ENCODE measurements at regions not wholly inside any gene's neighbourhood (a gene's known extent, or its start where the extent isn't known, plus 50 kb on each side); places are given as distances from the start of the nearest gene placed in this dataset.

DNA sequence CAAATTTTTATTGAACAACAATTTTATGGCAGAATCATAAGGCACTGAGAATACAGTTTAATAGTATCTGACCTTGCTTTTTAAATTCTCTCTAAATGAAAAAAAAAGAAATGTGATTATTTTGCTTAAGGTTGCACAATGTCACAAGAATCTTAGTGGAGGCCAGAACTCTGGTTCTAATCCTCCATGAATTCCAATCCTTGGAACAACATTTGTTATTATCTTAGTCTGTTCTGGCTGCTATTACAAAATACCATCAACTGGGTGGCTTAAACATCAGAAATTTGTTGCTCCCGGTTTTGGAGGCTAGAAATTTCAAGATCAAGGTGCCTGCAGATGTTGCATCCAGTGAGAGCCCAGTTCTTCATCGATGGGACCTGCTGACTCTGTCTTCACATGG is 158.2 kb upstream of the POM121L12 start:
- Histone ChIP-seq H3K27ac (ENCODE audit: low read depth, low read length) (no peak overlapping the region), H3K9me3 (ENCODE audit: insufficient read depth, low read length) (peaks cover 7% of the 10 kb centered on the region; the same call in 1 of the 2 replicates), H4K20me1 (ENCODE audit: low read depth, low read length) (no peaks in the 10 kb centered on the region), H3K79me2 (ENCODE audit: insufficient read depth, low read length) (no peaks in the 10 kb centered on the region), H2AFZ (ENCODE audit: low read depth, low read length, severe bottlenecking) (no peak overlapping the region), H3K4me3 (ENCODE audit: insufficient read depth, low read length, poor library complexity, severe bottlenecking) (no peak overlapping the region), H3K9me2 (replicated peaks; ENCODE audit: insufficient read depth, low read length) (no peaks in the 10 kb centered on the region), H3K27me3 (ENCODE audit: low read length) (no peaks in the 10 kb centered on the region), H3K36me3 (ENCODE audit: low read length) (no peaks in the 10 kb centered on the region), H3K4me2 (ENCODE audit: low read depth, low read length, poor library complexity, severe bottlenecking) (no peak overlapping the region), H3K9ac (ENCODE audit: low read length) (no peak overlapping the region), H3F3A (ENCODE audit: insufficient read depth) (no peaks in the 10 kb centered on the region)
- TF ChIP-seq EZH2phosphoT487 (conservative IDR thresholded peaks at IDR 0.05; ENCODE audit: low read length): no peak
- TF ChIP-seq, protein P1, sequence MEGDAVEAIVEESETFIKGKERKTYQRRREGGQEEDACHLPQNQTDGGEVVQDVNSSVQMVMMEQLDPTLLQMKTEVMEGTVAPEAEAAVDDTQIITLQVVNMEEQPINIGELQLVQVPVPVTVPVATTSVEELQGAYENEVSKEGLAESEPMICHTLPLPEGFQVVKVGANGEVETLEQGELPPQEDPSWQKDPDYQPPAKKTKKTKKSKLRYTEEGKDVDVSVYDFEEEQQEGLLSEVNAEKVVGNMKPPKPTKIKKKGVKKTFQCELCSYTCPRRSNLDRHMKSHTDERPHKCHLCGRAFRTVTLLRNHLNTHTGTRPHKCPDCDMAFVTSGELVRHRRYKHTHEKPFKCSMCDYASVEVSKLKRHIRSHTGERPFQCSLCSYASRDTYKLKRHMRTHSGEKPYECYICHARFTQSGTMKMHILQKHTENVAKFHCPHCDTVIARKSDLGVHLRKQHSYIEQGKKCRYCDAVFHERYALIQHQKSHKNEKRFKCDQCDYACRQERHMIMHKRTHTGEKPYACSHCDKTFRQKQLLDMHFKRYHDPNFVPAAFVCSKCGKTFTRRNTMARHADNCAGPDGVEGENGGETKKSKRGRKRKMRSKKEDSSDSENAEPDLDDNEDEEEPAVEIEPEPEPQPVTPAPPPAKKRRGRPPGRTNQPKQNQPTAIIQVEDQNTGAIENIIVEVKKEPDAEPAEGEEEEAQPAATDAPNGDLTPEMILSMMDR (IDR thresholded peaks at IDR 0.05; ENCODE audit: insufficient read depth, low read length, poor library complexity, severe bottlenecking): no peak

DNA sequence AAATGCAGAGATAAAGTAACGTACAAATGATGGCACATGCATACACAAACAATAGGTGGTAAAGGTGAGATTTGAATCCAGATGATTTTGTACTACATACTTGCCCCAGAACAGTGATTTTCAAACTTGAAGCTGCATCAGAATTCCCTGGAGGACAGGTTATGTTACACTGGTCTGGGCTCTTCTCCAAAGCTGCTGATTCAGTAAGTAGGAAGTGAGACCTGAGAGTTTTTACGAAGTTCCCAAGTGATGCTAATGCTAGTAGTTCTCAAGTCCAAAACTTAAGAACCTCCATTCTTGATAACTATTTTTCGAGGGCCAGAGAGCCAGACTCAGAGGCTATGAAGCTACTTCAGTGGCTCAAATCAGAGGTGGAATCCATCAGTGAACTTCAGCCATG is 159.0 kb upstream of the POM121L12 start:
- no peaks in the 10 kb centered on the region for H3K36me3 ChIP-seq (ENCODE audit: low read length)
- TF ChIP-seq, protein P1 (IDR thresholded peaks at IDR 0.05; ENCODE audit: insufficient read depth, low read length, poor library complexity, severe bottlenecking): no peak
- TF ChIP-seq EZH2phosphoT487 (conservative IDR thresholded peaks at IDR 0.05; ENCODE audit: low read length): no peak
- H3K79me2 ChIP-seq (ENCODE audit: insufficient read depth, low read length): no peaks in the 10 kb centered on the region
- H3F3A ChIP-seq (ENCODE audit: insufficient read depth): no peaks in the 10 kb centered on the region
- no peaks in the 10 kb centered on the region for H3K27me3 ChIP-seq (ENCODE audit: low read length)
- H3K9me2 ChIP-seq (replicated peaks; ENCODE audit: insufficient read depth, low read length): no peaks in the 10 kb centered on the region
- no peaks in the 10 kb centered on the region for H4K20me1 ChIP-seq (ENCODE audit: low read depth, low read length)
- H3K9ac ChIP-seq (ENCODE audit: low read length): no peak overlapping the region
- peaks cover 7% of the 10 kb centered on the region; the same call in 1 of the 2 replicates for H3K9me3 ChIP-seq (ENCODE audit: insufficient read depth, low read length)
- H3K4me3 ChIP-seq (ENCODE audit: insufficient read depth, low read length, poor library complexity, severe bottlenecking): no peak overlapping the region
- no peak overlapping the region for H2AFZ ChIP-seq (ENCODE audit: low read depth, low read length, severe bottlenecking)
- no peak overlapping the region for H3K27ac ChIP-seq (ENCODE audit: low read depth, low read length)
- no peak overlapping the region for H3K4me2 ChIP-seq (ENCODE audit: low read depth, low read length, poor library complexity, severe bottlenecking)

DNA sequence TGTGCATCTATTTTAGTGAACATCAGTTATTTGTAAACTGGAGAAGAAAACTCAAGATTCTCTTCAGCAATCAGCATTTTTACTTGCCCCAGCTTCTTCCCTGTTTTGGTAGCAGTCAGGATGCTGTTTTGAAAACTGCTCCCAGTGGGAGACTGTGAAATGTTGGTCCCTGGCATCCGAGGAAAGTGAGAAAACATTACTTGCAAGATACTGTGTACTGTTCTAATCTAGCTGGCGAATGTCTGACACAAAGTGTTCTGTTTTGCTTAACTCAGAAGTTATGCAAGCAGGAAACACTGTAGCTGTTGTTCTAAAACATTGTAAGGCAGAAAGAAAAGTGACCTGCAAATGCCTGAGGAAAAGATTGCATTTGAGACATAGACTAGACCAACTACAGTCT is 171.8 kb upstream of the POM121L12 start:
- H3K4me3 ChIP-seq (ENCODE audit: insufficient read depth, low read length, poor library complexity, severe bottlenecking): no peak overlapping the region
- no peaks in the 10 kb centered on the region for H3K9me3 ChIP-seq (ENCODE audit: insufficient read depth, low read length)
- no peaks in the 10 kb centered on the region for H3F3A ChIP-seq (ENCODE audit: insufficient read depth)
- H2AFZ ChIP-seq (ENCODE audit: low read depth, low read length, severe bottlenecking): no peak overlapping the region
- no peaks in the 10 kb centered on the region for H3K9me2 ChIP-seq (replicated peaks; ENCODE audit: insufficient read depth, low read length)
- no peaks in the 10 kb centered on the region for H3K36me3 ChIP-seq (ENCODE audit: low read length)
- no peak overlapping the region for H3K27ac ChIP-seq (ENCODE audit: low read depth, low read length)
- H3K4me2 ChIP-seq (ENCODE audit: low read depth, low read length, poor library complexity, severe bottlenecking): no peak overlapping the region
- H3K9ac ChIP-seq (ENCODE audit: low read length): no peak overlapping the region
- no peaks in the 10 kb centered on the region for H3K79me2 ChIP-seq (ENCODE audit: insufficient read depth, low read length)
- H3K27me3 ChIP-seq (ENCODE audit: low read length): no peaks in the 10 kb centered on the region
- no peak for TF ChIP-seq EZH2phosphoT487 (conservative IDR thresholded peaks at IDR 0.05; ENCODE audit: low read length)
- TF ChIP-seq, protein P1 (IDR thresholded peaks at IDR 0.05; ENCODE audit: insufficient read depth, low read length, poor library complexity, severe bottlenecking): no peak
- no peaks in the 10 kb centered on the region for H4K20me1 ChIP-seq (ENCODE audit: low read depth, low read length)
